GM23338 (cell line): ENCODE measurements at regions not wholly inside any gene's neighbourhood (a gene's known extent, or its start where the extent isn't known, plus 50 kb on each side); places are given as distances from the start of the nearest gene placed in this dataset.

Experiments
- ATAC-seq: fragments of 200-7000 bp; cut with Tn5 transposase; 3 replicates; pipeline ENCODE4 v1.9.1; 2020
- DNase-seq: peaks from one replicate; pipeline ENCODE4 v3.0.0-alpha.2; 2015; ENCODE audit warnings: low spot score
- H2AFZ ChIP-seq: fragments of 200-600 bp; sonication (generic); 2 replicates; pipeline ENCODE4 v1.8.0; 2016; ENCODE audit warnings: antibody characterized with exemption, mild to moderate bottlenecking, moderate library complexity
- H3F3A ChIP-seq: fragments of 200-600 bp; sonication (generic); replicated peaks from 2 replicates; pipeline ENCODE4 v1.8.0; 2017; ENCODE audit warnings: antibody characterized with exemption, mixed run types, low read depth
- H3K27ac ChIP-seq: fragments of 200-600 bp; sonication (generic); 2 replicates; pipeline ENCODE4 v1.6.1; 2016; ENCODE audit warnings: low read depth
- H3K27me3 ChIP-seq: fragments of 200-600 bp; sonication (generic); 2 replicates; pipeline ENCODE4 v1.8.0; 2016; ENCODE audit warnings: mild to moderate bottlenecking, mixed run types, moderate library complexity; ENCODE audit not compliant: insufficient read depth
- H3K36me3 ChIP-seq: fragments of 200-600 bp; sonication (generic); 2 replicates; pipeline ENCODE4 v1.8.0; 2016; ENCODE audit warnings: mild to moderate bottlenecking; ENCODE audit not compliant: insufficient read depth
- H3K4me1 ChIP-seq: fragments of 200-600 bp; sonication (generic); 2 replicates; pipeline ENCODE4 v1.8.0; 2016; ENCODE audit warnings: mild to moderate bottlenecking, moderate library complexity; ENCODE audit not compliant: insufficient read depth
- H3K4me2 ChIP-seq: fragments of 200-600 bp; sonication (generic); 2 replicates; pipeline ENCODE4 v1.7.1; 2017; ENCODE audit warnings: mixed run types
- H3K4me3 ChIP-seq: fragments of 200-600 bp; sonication (generic); 2 replicates; pipeline ENCODE4 v1.6.1; 2016; ENCODE audit warnings: mixed run types
- H3K79me2 ChIP-seq: fragments of 200-600 bp; sonication (generic); replicated peaks from 2 replicates; pipeline ENCODE4 v1.8.0; 2017; ENCODE audit warnings: mild to moderate bottlenecking; ENCODE audit not compliant: insufficient read depth
- H3K9me2 ChIP-seq: fragments of 200-600 bp; sonication (generic); 2 replicates; pipeline ENCODE4 v1.8.0; 2017; ENCODE audit not compliant: insufficient read depth
- H4K20me1 ChIP-seq: fragments of 200-600 bp; sonication (generic); replicated peaks from 2 replicates; pipeline ENCODE4 v1.8.0; 2017; ENCODE audit warnings: mild to moderate bottlenecking; ENCODE audit not compliant: insufficient read depth
- H3K27ac Mint-ChIP-seq: 2 replicates; pipeline ENCODE4 v1.8.0; 2020; ENCODE audit warnings: inconsistent platforms, mild to moderate bottlenecking, moderate library complexity, mixed read lengths
- H3K27me3 Mint-ChIP-seq: 3 replicates; pipeline ENCODE4 v1.8.0; 2022; ENCODE audit warnings: low read depth, mild to moderate bottlenecking, moderate library complexity, mixed read lengths, inconsistent platforms; ENCODE audit not compliant: insufficient read depth, poor library complexity
- H3K36me3 Mint-ChIP-seq: 3 replicates; pipeline ENCODE4 v1.8.0; 2021; ENCODE audit warnings: low read depth, mild to moderate bottlenecking, inconsistent platforms, moderate library complexity, mixed read lengths
- H3K4me1 Mint-ChIP-seq: 3 replicates; pipeline ENCODE4 v1.8.0; 2020; ENCODE audit warnings: mild to moderate bottlenecking, inconsistent platforms, mixed read lengths
- H3K4me3 Mint-ChIP-seq: 3 replicates; pipeline ENCODE4 v1.8.0; 2021; ENCODE audit warnings: moderate library complexity, mild to moderate bottlenecking, inconsistent platforms, mixed read lengths
- H3K9me3 Mint-ChIP-seq: 3 replicates; pipeline ENCODE4 v1.8.0; 2020; ENCODE audit warnings: moderate library complexity, mild to moderate bottlenecking, inconsistent platforms, mixed read lengths
- CREB1 ChIP-seq: fragments of 250-450 bp; sonication (Bioruptor Pico); IDR thresholded peaks from 2 replicates; pipeline ENCODE4 v1.5.0; 2020; ENCODE audit warnings: low read depth, mild to moderate bottlenecking, moderate library complexity
- EZH2 ChIP-seq: fragments of 200-600 bp; sonication (generic); IDR thresholded peaks from one replicate; pipeline ENCODE4 v1.8.0; 2017; ENCODE audit warnings: antibody characterized with exemption, mild to moderate bottlenecking, low read depth; ENCODE audit not compliant: unreplicated experiment
- EZH2phosphoT487 ChIP-seq: fragments of 200-600 bp; sonication (generic); IDR thresholded peaks from one replicate; pipeline ENCODE4 v1.8.1; 2018; ENCODE audit warnings: antibody characterized with exemption; ENCODE audit not compliant: unreplicated experiment
- JUNB ChIP-seq: IDR thresholded peaks from one replicate; pipeline ENCODE4 v1.6.1; 2016; ENCODE audit warnings: antibody characterized with exemption; ENCODE audit not compliant: unreplicated experiment
- NANOG ChIP-seq: IDR thresholded peaks from 2 replicates; pipeline ENCODE4 v1.6.1; 2016; ENCODE audit warnings: antibody characterized with exemption, borderline replicate concordance
- POLR2AphosphoS5 ChIP-seq: IDR thresholded peaks from 2 replicates; pipeline ENCODE4 v1.6.1; 2016; ENCODE audit warnings: antibody characterized with exemption, low read depth
- STAT1 ChIP-seq: IDR thresholded peaks from one replicate; pipeline ENCODE4 v1.6.1; 2016; ENCODE audit warnings: antibody characterized with exemption; ENCODE audit not compliant: unreplicated experiment
- ZNF114 ChIP-seq: fragments of 250-450 bp; sonication (Bioruptor Pico); IDR thresholded peaks from 2 replicates; pipeline ENCODE4 v1.5.0; 2020; ENCODE audit warnings: mild to moderate bottlenecking, moderate library complexity
- ZNF331 ChIP-seq: fragments of 250-450 bp; sonication (Bioruptor Pico); IDR thresholded peaks from 2 replicates; pipeline ENCODE4 v1.5.0; 2020; ENCODE audit warnings: low read depth, mild to moderate bottlenecking, moderate library complexity
- TF ChIP-seq, protein P1 (sequence below): IDR thresholded peaks from one replicate; pipeline ENCODE4 v1.6.1; 2018; ENCODE audit warnings: antibody characterized with exemption; ENCODE audit not compliant: unreplicated experiment
- TF ChIP-seq, protein P2 (sequence below): IDR thresholded peaks from 2 replicates; pipeline ENCODE4 v1.6.1; 2016; ENCODE audit warnings: antibody characterized with exemption

DNA sequence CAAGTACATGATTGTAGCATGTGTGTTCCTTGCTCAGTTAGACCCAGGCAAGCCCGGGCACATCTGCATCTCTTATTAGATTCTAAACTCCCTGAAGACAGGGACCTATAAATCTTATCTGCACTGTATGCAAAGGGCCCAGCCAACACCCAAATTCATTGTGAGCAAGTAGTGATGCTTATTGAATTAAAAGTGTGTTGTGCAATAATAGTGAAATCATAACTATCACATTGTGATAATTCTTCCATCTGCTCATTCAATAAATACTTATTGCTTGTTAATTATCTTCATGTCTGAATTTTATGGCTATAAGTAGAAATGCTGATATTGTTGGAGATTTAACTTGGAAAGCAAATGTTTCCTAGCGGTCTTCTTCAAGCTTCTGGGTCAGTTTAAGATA lies 387.5 kb downstream of the SLC4A3 start:
- H3K4me3 ChIP-seq: no peak overlapping the region
- Mint-ChIP-seq H3K36me3 (no peaks in the 10 kb centered on the region), H3K9me3 (peaks cover 8% of the 10 kb centered on the region; the same call in 1 of the 3 replicates), H3K4me3 (no peak overlapping the region), H3K4me1 (no peaks in the 10 kb centered on the region), H3K27me3 (peaks cover 5% of the 10 kb centered on the region), H3K27ac (no peak overlapping the region)
- DNase-seq (no peak), ATAC-seq (no peak)
- no peaks in the 10 kb centered on the region for H4K20me1 ChIP-seq
- TF ChIP-seq EZH2: no peak
- TF ChIP-seq EZH2phosphoT487: no peak
- TF ChIP-seq, protein P1, sequence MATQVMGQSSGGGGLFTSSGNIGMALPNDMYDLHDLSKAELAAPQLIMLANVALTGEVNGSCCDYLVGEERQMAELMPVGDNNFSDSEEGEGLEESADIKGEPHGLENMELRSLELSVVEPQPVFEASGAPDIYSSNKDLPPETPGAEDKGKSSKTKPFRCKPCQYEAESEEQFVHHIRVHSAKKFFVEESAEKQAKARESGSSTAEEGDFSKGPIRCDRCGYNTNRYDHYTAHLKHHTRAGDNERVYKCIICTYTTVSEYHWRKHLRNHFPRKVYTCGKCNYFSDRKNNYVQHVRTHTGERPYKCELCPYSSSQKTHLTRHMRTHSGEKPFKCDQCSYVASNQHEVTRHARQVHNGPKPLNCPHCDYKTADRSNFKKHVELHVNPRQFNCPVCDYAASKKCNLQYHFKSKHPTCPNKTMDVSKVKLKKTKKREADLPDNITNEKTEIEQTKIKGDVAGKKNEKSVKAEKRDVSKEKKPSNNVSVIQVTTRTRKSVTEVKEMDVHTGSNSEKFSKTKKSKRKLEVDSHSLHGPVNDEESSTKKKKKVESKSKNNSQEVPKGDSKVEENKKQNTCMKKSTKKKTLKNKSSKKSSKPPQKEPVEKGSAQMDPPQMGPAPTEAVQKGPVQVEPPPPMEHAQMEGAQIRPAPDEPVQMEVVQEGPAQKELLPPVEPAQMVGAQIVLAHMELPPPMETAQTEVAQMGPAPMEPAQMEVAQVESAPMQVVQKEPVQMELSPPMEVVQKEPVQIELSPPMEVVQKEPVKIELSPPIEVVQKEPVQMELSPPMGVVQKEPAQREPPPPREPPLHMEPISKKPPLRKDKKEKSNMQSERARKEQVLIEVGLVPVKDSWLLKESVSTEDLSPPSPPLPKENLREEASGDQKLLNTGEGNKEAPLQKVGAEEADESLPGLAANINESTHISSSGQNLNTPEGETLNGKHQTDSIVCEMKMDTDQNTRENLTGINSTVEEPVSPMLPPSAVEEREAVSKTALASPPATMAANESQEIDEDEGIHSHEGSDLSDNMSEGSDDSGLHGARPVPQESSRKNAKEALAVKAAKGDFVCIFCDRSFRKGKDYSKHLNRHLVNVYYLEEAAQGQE: no peak
- no peak for TF ChIP-seq ZNF331
- no peak for TF ChIP-seq JUNB
- TF ChIP-seq POLR2AphosphoS5: no peak
- no peak overlapping the region for H2AFZ ChIP-seq
- no peaks in the 10 kb centered on the region for H3K27me3 ChIP-seq
- H3K36me3 ChIP-seq: no peaks in the 10 kb centered on the region
- no peaks in the 10 kb centered on the region for H3F3A ChIP-seq
- no peaks in the 10 kb centered on the region for H3K79me2 ChIP-seq
- H3K27ac ChIP-seq: no peak overlapping the region
- no peak overlapping the region for H3K4me2 ChIP-seq
- H3K9me2 ChIP-seq: peaks cover 9% of the 10 kb centered on the region; the same call in 1 of the 2 replicates
- H3K4me1 ChIP-seq: no peaks in the 10 kb centered on the region

DNA sequence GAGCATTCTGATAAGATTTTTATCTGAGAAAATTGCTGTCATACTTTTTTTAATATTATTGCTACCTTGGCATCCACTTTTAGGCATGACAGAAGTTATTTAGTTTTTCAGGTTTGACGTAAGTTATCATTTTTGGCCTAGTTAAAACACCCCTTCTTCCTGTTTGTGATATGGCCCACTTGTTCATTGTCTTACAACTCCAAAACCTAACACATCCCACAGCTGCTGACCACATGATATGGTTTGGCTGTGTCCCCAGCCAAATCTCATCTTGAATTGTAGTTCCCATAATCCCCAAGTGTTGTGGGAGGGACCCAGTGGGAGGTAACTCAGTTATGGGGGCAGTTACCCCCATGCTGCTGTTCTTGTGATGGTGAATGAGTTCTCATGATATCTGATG lies 388.1 kb downstream of the SLC4A3 start:
- Histone ChIP-seq H3K9me2 (peaks cover 9% of the 10 kb centered on the region; the same call in 1 of the 2 replicates), H3K27ac (no peak overlapping the region), H3K27me3 (no peaks in the 10 kb centered on the region), H3F3A (no peaks in the 10 kb centered on the region), H2AFZ (no peak overlapping the region), H3K79me2 (no peaks in the 10 kb centered on the region), H3K4me1 (no peaks in the 10 kb centered on the region), H3K4me3 (no peak overlapping the region), H3K4me2 (no peak overlapping the region), H4K20me1 (no peaks in the 10 kb centered on the region), H3K36me3 (no peaks in the 10 kb centered on the region)
- Mint-ChIP-seq H3K9me3 (peaks cover 8% of the 10 kb centered on the region; the same call in 1 of the 3 replicates), H3K36me3 (no peaks in the 10 kb centered on the region), H3K4me3 (no peak overlapping the region), H3K4me1 (no peaks in the 10 kb centered on the region), H3K27me3 (peaks cover 5% of the 10 kb centered on the region), H3K27ac (no peak overlapping the region)
- no peak for ATAC-seq
- no peak for DNase-seq
- TF ChIP-seq, protein P1: no peak
- TF ChIP-seq ZNF331: no peak
- no peak for TF ChIP-seq JUNB
- TF ChIP-seq ZNF114: no peak
- TF ChIP-seq, protein P2, sequence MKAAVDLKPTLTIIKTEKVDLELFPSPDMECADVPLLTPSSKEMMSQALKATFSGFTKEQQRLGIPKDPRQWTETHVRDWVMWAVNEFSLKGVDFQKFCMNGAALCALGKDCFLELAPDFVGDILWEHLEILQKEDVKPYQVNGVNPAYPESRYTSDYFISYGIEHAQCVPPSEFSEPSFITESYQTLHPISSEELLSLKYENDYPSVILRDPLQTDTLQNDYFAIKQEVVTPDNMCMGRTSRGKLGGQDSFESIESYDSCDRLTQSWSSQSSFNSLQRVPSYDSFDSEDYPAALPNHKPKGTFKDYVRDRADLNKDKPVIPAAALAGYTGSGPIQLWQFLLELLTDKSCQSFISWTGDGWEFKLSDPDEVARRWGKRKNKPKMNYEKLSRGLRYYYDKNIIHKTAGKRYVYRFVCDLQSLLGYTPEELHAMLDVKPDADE: no peak
- TF ChIP-seq NANOG: no peak
- no peak for TF ChIP-seq CREB1
- no peak for TF ChIP-seq STAT1
- no peak for TF ChIP-seq POLR2AphosphoS5
